ENCODE measurements at regions not wholly inside any gene's neighbourhood (a gene's known extent, or its start where the extent isn't known, plus 50 kb on each side); places are given as distances from the start of the nearest gene placed in this dataset.

- CTCF ChIA-PET: no interaction called here
- no peak for ATAC-seq (ENCODE audit: low read depth)
- intact Hi-C loops (cut with micrococcal nuclease): no loop called here
These were observed 166.5 kb downstream of the PRR32 start for GRCh38 chrX:126985981-126986380.

More at GRCh38 chrX:126985981-126986380, 166.5 kb downstream of the PRR32 start:
- POLR2A ChIA-PET (ENCODE audit: unreplicated experiment): no interaction called here
- no peaks in the 10 kb centered on the region for H3K9me1 ChIP-seq (ENCODE audit: insufficient read depth, low read length)
- TF ChIP-seq FOS (IDR thresholded peaks at IDR 0.05; ENCODE audit: low read depth, low read length) (no peak), NFE2L2 (IDR thresholded peaks at IDR 0.05; ENCODE audit: low read depth, low read length) (no peak), MAFK (IDR thresholded peaks at IDR 0.05; ENCODE audit: low read depth, low read length) (no peak), MXI1 (IDR thresholded peaks at IDR 0.05; ENCODE audit: borderline replicate concordance, low read depth, low read length) (no peak), RAD21 (IDR thresholded peaks at IDR 0.05; ENCODE audit: low read length) (no peak), POLR2A (IDR thresholded peaks at IDR 0.05; ENCODE audit: low read depth, low read length) (no peak), CTCF (conservative IDR thresholded peaks at IDR 0.05; ENCODE audit: low read depth, low read length) (no peak), ELK1 (IDR thresholded peaks at IDR 0.05; ENCODE audit: borderline replicate concordance, low read depth, low read length) (no peak)
- no peak overlapping the region for H2BK120ac ChIP-seq (ENCODE audit: low read depth, low read length)
- H2AK9ac ChIP-seq (replicated peaks; ENCODE audit: low read depth, low read length, poor library complexity): no peak overlapping the region
- no peaks in the 10 kb centered on the region for H3K79me1 ChIP-seq (ENCODE audit: low read depth in 1 of 2, low read length in 2 of 2)
- H4K91ac ChIP-seq (ENCODE audit: insufficient read depth, low read depth, low read length): no peak overlapping the region
- H2BK5ac ChIP-seq (ENCODE audit: low read depth, low read length, poor library complexity, severe bottlenecking): no peak overlapping the region
- no peak overlapping the region for H3K4ac ChIP-seq (ENCODE audit: low read depth, low read length)
- no peak overlapping the region for H3K23ac ChIP-seq (ENCODE audit: low read depth, low read length)
- H4K8ac ChIP-seq (ENCODE audit: low read depth in 2 of 2, low read length in 2 of 2): no peak overlapping the region
- dilution Hi-C loops (cut with HindIII; ENCODE audit: low sequenced_read_pairs, unreplicated experiment): no loop called here
- H2AK5ac ChIP-seq (ENCODE audit: low read depth, low read length): no peak overlapping the region
- no peaks in the 10 kb centered on the region for H3K27me3 ChIP-seq (ENCODE audit: control insufficient read depth, insufficient read depth, low read length)
- no peak overlapping the region for H3K4me3 ChIP-seq (ENCODE audit: insufficient read depth, low read depth, low read length)
- H3K9me3 ChIP-seq (ENCODE audit: control insufficient read depth, insufficient read depth, low read length): no peaks in the 10 kb centered on the region
- no peaks in the 10 kb centered on the region for H3K4me1 ChIP-seq (ENCODE audit: control insufficient read depth, insufficient read depth, low read length)
- no peak overlapping the region for H2BK20ac ChIP-seq (ENCODE audit: low read depth, low read length)
- no peak overlapping the region for H2AFZ ChIP-seq (replicated peaks; ENCODE audit: low read length, poor library complexity)
- H3K9ac ChIP-seq (ENCODE audit: low read depth, low read length): no peak overlapping the region
- no TSS peak for BruUV-seq (replicated peaks)
- H3K36me3 ChIP-seq (ENCODE audit: control insufficient read depth, insufficient read depth, low read length): no peaks in the 10 kb centered on the region
- H4K5ac ChIP-seq (ENCODE audit: low read depth, low read length): no peak overlapping the region
- no peak overlapping the region for H2BK15ac ChIP-seq (ENCODE audit: low read depth, low read length)
- DNase-seq: no peak
- no peak overlapping the region for H3K14ac ChIP-seq (replicated peaks; ENCODE audit: low read depth, low read length)
- WGBS, 2 experiments (ENCODE audit: extremely low coverage in 2 of 2, insufficient read length in 1 of 2): no CpG with 5 or more reads among the region's 10 CpGs
- no peak overlapping the region for H3K18ac ChIP-seq (ENCODE audit: low read depth, low read length)
- no peak overlapping the region for H3K56ac ChIP-seq (ENCODE audit: extremely low read depth, insufficient read depth, low read length)
- no peak overlapping the region for H3K27ac ChIP-seq (ENCODE audit: insufficient read depth, low read length)
- in situ Hi-C loops (cut with MboI; ENCODE audit: low sequenced_read_pairs): no loop called here
- no peaks in the 10 kb centered on the region for H4K20me1 ChIP-seq (ENCODE audit: insufficient read depth, low read length)
- H3K4me2 ChIP-seq (ENCODE audit: low read depth, low read length): no peak overlapping the region
